ENCODE measurements at regions not wholly inside any gene's neighbourhood (a gene's known extent, or its start where the extent isn't known, plus 50 kb on each side); places are given as distances from the start of the nearest gene placed in this dataset.

DNA sequence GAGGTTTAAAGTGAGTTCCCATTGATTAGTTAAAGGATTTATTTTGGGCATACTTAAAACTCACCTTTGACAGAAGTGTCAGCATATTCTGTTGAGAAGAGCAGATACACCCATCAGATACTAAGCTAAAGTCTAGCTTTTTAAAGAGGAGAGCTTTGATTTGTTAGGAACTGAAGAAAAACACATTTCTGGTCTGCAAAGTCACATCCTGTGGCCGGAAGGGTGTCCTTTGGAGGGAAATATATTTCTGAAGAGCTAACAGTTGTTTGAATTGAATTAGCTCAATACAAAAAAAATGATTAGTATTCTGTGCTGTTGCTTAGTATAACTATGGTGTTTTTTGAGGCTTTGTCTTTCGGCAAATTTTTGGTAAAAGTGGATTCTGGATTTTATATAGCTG is 302.7 kb downstream of the RFPL4B start:
- H3K4me3 ChIP-seq (ENCODE audit: low read depth in 2 of 2, low read length in 2 of 2): no peak overlapping the region
- no peaks in the 10 kb centered on the region for H3K9me3 ChIP-seq (ENCODE audit: control insufficient read depth, insufficient read depth, low read depth, low read length)
- ChIA-PET CTCF (no interaction called here), POLR2A (no interaction called here)
- H3K36me3 ChIP-seq (ENCODE audit: control insufficient read depth, insufficient read depth, low read length): no peaks in the 10 kb centered on the region
- H3K4me1 ChIP-seq (ENCODE audit: control insufficient read depth, insufficient read depth, low read length): no peaks in the 10 kb centered on the region
- DNase-seq (ENCODE audit: low read depth, low spot score) (no peak), ATAC-seq (no peak)
- intact Hi-C loops (cut with micrococcal nuclease; ENCODE audit: unreplicated experiment): no loop called here
- in situ Hi-C loops (cut with HindIII; ENCODE audit: low pct_unique_long_range_greater_than_20kb, low sequenced_read_pairs): no loop called here
- no peak overlapping the region for H3K27ac ChIP-seq (ENCODE audit: low read length)
- BruUV-seq (replicated peaks): no TSS peak
- H3K27me3 ChIP-seq (ENCODE audit: control insufficient read depth, insufficient read depth, low read length): no peaks in the 10 kb centered on the region
- TF ChIP-seq POLR2AphosphoS5 (IDR thresholded peaks at IDR 0.05; ENCODE audit: low read depth, low read length): no peak
- TF ChIP-seq TCF7L2 (IDR thresholded peaks at IDR 0.05; ENCODE audit: low read depth, low read length): no peak
- TF ChIP-seq, protein P1, sequence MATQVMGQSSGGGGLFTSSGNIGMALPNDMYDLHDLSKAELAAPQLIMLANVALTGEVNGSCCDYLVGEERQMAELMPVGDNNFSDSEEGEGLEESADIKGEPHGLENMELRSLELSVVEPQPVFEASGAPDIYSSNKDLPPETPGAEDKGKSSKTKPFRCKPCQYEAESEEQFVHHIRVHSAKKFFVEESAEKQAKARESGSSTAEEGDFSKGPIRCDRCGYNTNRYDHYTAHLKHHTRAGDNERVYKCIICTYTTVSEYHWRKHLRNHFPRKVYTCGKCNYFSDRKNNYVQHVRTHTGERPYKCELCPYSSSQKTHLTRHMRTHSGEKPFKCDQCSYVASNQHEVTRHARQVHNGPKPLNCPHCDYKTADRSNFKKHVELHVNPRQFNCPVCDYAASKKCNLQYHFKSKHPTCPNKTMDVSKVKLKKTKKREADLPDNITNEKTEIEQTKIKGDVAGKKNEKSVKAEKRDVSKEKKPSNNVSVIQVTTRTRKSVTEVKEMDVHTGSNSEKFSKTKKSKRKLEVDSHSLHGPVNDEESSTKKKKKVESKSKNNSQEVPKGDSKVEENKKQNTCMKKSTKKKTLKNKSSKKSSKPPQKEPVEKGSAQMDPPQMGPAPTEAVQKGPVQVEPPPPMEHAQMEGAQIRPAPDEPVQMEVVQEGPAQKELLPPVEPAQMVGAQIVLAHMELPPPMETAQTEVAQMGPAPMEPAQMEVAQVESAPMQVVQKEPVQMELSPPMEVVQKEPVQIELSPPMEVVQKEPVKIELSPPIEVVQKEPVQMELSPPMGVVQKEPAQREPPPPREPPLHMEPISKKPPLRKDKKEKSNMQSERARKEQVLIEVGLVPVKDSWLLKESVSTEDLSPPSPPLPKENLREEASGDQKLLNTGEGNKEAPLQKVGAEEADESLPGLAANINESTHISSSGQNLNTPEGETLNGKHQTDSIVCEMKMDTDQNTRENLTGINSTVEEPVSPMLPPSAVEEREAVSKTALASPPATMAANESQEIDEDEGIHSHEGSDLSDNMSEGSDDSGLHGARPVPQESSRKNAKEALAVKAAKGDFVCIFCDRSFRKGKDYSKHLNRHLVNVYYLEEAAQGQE (IDR thresholded peaks at IDR 0.05; ENCODE audit: insufficient read depth in 1 of 2, low read depth in 2 of 2, low read length in 1 of 2): no peak
- no peak for TF ChIP-seq SIN3A (IDR thresholded peaks at IDR 0.05; ENCODE audit: borderline replicate concordance, insufficient read depth, low read depth, low read length)
- no peak for TF ChIP-seq CTCF (IDR thresholded peaks at IDR 0.05)

DNA sequence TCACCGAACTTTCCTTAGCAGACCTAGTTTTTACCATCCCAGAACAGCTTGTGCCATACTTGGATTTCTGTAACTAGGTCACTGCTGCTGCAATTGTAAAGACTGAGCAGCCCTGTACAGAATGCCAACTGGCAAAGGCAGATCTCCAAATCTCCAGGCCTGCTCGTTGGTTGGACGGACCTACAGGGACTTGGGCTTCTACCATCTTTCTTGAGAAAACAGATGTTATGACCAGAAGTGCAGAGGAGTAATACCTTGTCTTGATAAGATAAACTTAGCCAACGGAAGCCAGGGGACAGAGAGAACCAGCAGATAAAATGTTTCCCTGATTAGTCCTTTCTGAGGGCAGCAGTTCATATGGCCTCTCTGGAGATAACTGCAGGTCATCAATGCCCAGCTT is 304.1 kb downstream of the RFPL4B start:
- Histone ChIP-seq H3K27me3 (ENCODE audit: control insufficient read depth, insufficient read depth, low read length) (no peaks in the 10 kb centered on the region), H3K36me3 (ENCODE audit: control insufficient read depth, insufficient read depth, low read length) (no peaks in the 10 kb centered on the region), H3K4me3 (ENCODE audit: low read depth in 2 of 2, low read length in 2 of 2) (no peak overlapping the region), H3K27ac (ENCODE audit: low read length) (no peak overlapping the region), H3K4me1 (ENCODE audit: control insufficient read depth, insufficient read depth, low read length) (no peaks in the 10 kb centered on the region), H3K9me3 (ENCODE audit: control insufficient read depth, insufficient read depth, low read depth, low read length) (no peaks in the 10 kb centered on the region)
- intact Hi-C loops (cut with micrococcal nuclease; ENCODE audit: unreplicated experiment): no loop called here
- BruUV-seq (replicated peaks): no TSS peak
- POLR2A ChIA-PET: no interaction called here
- ATAC-seq (no peak), DNase-seq (ENCODE audit: low read depth, low spot score) (no peak)
- TF ChIP-seq, protein P1 (IDR thresholded peaks at IDR 0.05; ENCODE audit: insufficient read depth in 1 of 2, low read depth in 2 of 2, low read length in 1 of 2): no peak
- TF ChIP-seq TCF7L2 (IDR thresholded peaks at IDR 0.05; ENCODE audit: low read depth, low read length): no peak
- TF ChIP-seq POLR2AphosphoS5 (IDR thresholded peaks at IDR 0.05; ENCODE audit: low read depth, low read length): no peak
- no peak for TF ChIP-seq SIN3A (IDR thresholded peaks at IDR 0.05; ENCODE audit: borderline replicate concordance, insufficient read depth, low read depth, low read length)
- TF ChIP-seq CTCF (IDR thresholded peaks at IDR 0.05): no peak
- CTCF ChIA-PET: no interaction called here
- in situ Hi-C loops (cut with HindIII; ENCODE audit: low pct_unique_long_range_greater_than_20kb, low sequenced_read_pairs): no loop called here
